HG03342 (cell line): ENCODE measurements at regions not wholly inside any gene's neighbourhood (a gene's known extent, or its start where the extent isn't known, plus 50 kb on each side); places are given as distances from the start of the nearest gene placed in this dataset.
"Not testable (repeated sequence)": the region's sequence is repeated elsewhere in the genome, so short reads cannot be mapped to it uniquely, and the experiment has no call there.

Source experiments
- ATAC-seq: cut with Tn5 transposase; IDR thresholded peaks from one replicate; pipeline ENCODE4 v1.9.1; 2021; ENCODE audit warnings: mild to moderate bottlenecking, moderate library complexity; ENCODE audit not compliant: unreplicated experiment

DNA sequence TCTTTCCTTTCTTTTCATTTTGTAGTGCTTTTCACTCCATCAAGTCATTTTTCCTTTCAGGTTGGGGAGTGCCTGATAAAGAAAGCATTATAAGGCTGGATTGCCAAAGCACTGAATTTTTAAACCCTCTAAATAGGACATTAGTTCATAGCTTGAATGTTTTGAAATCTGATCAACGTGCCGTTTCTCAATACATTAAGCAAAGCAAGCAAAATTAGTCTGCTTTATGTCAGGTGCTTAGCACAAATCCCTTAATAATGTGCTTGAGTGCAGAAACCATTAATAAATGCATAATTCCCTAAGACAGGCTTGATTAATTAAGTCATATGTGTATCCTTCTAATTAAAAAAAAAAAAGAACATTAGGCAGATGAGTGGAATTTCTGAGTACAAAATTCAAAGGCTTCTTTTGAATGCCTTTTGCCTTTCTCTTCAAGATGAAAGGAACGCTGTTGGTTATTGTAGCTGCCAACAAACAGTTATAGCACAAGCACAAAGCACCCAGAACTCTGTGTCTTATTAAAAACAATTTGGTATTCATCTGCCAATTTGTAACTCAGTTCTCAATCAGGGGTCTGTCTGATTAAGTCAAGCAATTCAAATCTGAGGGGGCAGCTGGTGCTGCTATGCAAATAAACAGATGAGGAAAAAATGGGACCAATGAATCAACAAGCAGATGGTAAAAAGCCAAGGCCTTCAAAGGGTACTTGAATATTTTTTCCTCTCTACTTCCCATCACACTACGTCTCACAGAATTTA lies 233.7 kb downstream of the TLE1 start:
- ATAC-seq: no peak

DNA sequence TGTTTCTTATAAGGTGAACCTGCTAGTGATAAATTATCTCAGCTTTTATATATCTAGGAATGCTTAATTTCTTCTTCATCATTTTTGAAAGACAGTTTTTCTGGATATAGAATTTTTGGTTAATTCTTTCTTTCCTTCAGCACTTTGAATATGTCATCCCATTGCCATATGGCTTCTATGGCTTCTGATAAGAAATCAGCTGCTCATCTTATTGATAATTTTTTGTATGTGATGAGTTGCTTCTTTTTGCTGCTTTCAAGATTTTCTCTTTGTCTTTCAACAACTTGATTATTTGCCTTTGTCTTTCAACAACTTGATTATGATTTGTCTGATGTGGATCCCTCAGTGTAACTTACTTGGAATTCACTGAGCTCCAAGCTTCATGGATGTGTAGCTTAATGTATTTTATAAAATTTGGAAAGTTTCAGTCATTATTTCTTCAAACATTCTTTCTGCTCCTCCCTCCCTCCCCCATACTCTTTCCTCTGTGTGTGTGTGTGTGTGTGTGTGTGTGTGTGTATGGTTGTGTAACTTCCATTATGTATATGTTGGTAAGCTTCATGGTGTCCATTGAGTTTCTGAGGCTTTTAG lies 243.9 kb downstream of the TLE1 start:
- ATAC-seq: no peak

DNA sequence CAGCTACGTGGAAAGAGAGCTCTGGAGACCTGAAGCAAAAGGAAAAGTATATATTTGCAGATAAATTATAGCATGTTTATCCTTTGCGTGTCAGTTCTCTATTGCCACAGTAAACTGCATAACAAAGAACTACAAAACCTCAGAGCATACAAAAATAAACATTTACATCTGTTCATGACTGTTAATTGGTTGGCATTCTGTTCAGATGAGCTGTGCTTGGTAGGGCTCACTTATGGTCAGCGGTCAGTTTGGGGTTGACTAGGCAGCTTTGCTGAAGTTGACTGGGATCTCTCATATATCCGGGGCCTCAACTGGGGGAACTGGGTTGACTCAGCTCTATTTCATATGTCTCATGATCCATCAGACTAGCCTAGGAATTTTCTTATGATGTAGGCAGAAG lies 257.7 kb downstream of the TLE1 start:
- no peak for ATAC-seq

DNA sequence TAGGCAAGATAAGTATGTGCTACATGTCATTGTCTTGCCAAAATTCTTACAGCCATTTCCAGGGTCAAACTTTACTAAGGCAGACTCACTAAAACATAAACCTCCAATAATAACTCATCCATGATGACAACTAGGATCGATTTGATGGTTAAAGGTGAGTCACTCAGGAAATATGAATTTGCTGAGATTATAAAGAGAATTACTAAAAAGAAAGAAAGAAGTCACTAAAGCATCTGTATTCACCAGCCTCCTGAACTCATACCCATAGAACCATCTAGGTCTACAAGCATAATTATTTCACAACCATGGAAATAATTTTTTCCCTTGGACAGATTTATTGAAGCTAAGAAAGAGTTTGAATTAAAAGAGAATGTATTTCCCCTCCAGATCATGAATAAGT lies 258.6 kb downstream of the TLE1 start:
- no peak for ATAC-seq

DNA sequence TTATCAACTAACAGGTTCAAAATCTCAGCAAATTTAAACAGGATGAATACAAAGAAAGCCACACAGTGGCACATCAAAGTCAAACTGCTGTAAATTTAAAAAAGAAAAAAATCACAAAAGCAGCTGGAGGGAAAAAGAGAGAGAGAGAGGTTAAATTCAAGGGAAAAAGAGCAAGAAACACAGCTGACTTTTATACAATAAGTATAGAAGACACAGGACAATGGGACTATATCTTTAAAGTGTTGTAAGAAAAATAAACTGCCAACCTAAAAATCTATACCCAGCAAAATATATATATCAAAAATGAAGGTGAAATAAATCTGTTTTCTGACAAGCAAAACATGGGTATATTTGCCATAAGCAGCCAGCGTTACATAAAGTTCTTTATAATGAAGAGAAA lies 261.5 kb downstream of the TLE1 start:
- no peak for ATAC-seq

DNA sequence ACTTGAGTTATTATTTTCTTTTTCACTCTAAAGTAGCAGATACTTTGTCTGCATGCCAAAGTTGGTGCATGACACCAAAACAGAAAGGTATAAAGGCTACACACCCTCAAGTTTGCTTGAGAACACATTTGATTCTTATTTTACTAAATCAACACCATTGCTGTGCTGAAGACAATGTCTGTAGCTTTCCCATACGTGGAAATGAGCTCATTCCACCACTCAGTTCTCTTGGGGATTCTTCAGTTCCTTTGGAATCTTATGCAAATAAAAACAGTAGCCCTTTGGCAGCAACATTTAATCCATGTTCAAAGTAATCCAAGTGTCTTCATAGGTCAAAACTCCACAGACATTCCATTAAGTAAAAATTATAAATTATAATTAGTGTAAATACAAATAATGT lies 264.9 kb downstream of the TLE1 start:
- no peak for ATAC-seq

DNA sequence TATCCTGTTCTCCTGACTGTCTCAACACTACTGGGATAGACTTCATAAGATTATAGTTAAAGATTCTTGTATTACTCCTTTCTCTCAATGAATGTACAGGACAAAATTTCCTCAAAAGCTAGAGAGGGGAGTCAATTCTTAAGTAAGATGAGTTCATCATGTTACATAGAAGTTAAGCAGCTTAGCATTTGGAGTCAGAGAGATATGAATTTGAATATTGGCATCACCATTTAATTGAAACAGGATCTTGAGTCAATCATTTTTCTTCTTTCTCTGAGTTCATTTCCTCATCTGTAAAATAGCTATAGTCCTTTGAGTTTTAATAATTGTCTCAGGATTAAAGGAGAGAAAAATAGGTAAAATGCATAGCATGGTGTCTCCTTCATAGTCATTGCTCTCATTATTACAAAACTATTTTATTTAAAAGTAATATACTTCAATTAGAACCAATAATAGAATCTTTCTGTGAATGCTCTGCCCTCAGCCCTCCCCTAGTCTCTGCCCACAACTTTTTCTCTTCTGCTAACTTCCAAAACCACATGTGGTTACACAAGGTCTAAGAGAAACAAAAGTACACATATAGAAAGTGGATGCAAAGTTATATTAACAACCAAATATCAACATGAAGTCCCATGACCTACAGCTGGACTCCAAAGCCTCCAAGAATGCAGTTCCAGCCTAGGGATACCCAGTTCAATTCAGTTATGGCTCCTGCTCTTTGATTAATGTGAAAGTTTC lies 265.6 kb downstream of the TLE1 start:
- no peak for ATAC-seq

DNA sequence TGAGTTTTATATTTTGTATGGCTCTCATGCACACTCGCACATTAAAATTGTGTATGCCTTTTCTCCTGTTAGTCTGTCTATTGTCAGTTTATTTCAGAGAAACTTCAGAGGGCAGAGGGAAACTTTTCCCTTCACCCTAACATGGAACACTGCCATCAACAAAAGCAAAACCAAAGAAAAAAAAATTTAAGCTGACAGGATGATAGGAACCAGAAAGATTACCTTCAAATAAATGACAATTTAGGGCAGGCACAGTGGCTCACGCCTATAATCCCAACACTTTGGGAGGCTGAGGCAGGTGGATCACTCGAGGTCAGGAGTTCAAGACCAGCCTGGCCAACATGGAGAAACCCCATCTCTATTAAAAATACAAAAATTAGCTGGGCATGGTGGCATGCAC lies 268.3 kb downstream of the TLE1 start:
- ATAC-seq: not testable (repeated sequence)

DNA sequence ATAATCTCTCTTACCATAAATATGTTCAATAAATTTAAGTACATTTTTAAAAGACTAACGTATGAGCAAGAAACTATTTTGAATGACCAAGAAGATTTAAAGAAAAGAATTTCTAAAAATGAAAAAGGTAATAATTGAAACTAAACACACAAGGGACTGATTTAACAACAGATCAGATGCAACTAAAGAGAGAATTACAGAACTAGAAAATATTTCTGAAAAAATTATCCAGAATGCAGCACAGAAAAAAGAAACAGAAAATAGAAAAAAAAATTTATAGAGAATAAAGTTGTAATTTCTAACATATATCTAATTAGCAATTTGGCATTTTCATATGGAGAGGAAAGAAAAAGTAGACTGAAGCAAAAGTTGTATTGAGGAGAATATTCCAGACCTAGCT lies 269.3 kb downstream of the TLE1 start:
- no peak for ATAC-seq

DNA sequence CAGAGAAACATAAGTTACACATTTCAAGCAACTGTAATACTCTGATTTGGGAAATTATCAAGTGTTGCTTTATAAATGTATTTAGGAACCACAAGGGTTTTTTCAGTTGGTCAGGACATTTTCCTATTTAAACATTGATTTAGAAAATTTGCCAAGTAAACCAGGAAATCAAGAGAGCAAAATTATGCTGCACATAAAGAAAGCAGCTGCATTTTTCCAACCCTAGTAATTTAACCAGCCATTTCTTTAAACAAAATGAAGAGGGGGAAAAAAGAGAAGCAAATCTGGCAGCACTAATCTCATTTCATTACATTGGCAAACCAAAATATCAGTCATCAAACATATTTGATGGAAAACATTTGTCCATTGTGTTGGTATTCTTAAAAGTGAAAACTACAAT lies 271.4 kb downstream of the TLE1 start:
- ATAC-seq: no peak

DNA sequence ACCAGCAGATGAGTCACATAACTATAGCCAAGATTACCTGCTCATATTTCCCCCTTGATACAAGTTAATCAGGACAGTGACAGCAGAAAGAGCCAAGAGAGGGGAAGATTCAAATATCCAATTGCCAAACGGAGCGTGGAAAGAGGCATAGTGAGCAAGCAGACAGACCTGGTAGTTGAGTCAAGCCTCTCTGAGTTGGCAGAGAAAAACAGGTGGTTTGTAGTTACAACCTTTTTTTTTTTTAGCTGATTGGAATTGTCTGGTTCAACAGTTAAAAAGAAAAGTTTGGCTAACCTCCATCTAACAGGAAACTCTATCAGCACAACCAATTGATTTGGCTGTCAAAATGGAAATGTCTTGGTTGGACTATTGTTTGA lies 272.1 kb downstream of the TLE1 start:
- no peak for ATAC-seq

DNA sequence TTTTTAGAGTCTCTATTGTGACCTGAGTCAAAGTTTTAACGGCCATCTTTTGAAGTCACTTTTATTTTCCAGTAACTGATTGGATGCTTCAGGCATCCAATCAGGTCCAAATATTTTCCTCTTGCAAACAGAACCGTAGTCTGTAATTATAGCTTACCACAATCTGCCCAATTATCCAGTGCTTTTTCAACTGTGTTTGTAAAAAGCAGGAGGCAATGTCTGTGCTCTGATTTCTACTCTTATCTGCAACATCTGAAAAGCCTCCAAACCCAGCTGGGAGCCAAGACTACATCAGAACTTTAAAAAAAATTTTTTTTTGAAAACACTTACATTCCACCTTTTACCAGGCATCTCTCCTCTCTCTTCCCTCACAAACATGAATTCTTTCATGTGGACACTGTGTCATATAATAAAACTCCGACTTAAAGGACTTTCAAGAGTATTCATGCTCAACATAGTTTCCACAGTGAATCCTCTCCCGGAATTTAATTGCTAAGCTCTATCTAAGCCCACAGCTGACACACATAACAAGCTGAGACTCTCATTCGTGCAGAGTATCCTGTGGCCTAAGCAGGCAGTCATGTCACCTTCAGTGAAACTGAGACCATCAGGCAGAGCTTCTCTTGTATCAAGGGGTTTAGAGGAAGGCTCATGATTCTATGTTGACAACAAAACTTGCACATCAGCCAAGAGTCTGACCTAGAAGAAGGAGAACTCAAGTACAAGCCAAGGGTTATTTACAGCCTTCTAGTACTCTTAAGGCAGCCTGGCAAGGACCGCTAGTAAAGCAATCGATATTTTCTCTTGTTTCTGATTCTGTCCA lies 272.7 kb downstream of the TLE1 start:
- ATAC-seq: no peak

DNA sequence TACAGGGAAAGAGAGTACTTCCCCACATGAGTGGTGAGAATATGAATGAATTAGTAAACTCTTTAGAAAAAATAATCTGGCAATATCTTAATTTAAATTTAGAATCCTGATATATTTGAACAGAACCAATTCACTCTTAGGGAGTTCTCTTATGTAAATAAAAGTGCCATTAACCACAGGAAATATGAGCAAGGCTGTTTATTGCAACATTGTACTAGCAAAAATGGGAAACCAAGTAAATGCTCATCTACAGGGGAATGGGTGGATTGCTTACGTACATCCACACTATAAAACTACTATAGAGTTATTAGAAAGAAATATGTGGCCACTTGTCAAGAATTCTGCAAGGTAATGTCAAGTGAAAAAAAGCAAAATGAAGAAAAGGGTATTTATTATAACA lies 274.5 kb downstream of the TLE1 start:
- no peak for ATAC-seq

DNA sequence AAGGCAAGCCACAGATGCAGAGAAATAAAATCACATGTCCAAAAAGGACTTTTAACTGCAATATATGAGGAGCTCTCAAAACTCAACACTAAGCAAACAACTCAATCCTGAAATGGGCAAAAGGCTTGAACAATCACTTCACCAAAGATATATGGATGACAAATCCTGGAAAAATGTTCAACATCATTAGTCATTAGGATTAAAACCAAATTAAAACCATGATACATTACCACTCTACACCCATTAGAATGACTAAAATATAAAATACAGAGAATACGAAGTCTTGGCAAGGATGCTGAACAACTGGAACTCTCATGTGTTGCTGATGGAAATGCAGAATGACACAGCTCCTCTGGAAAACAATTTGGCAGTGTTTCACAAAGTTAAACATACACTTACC lies 277.4 kb downstream of the TLE1 start:
- ATAC-seq: no peak

DNA sequence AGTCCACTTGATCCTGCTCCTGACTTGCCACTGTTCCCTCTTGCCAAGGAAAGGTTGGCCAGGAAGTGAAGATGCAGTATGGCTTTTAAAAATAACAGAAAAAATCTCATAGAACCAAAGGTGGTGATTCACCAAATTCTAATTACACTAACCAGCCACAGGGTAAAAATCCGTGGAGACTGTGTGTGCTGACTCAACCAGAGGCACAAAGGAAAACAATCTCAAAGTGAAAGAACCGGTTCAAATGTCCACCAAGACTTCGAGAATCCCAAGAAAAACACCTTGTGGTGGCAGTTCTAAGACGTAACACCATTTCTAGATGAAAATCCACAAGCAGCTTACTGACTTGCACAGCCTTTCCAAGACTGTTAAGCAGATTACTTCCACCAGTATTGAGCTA lies 279.1 kb downstream of the TLE1 start:
- ATAC-seq: no peak

DNA sequence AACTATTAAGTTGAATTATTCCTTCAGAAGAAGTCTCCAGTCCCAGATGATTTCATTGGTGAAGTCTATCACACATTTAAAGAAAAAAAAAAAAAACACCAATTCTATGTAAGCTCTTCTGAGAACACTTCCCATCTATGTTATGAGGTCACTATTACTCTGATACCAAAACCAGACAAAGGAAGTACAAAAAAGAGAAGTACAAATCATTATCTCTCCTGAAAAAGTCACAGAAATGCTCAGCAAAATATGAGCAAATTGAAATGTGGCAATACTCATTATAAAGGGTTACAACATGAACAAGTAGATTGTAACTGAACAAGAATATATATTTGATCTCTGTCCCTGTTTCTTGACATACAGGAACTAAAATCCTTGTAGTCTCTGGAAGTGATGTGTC lies 280.4 kb downstream of the TLE1 start:
- ATAC-seq: no peak

DNA sequence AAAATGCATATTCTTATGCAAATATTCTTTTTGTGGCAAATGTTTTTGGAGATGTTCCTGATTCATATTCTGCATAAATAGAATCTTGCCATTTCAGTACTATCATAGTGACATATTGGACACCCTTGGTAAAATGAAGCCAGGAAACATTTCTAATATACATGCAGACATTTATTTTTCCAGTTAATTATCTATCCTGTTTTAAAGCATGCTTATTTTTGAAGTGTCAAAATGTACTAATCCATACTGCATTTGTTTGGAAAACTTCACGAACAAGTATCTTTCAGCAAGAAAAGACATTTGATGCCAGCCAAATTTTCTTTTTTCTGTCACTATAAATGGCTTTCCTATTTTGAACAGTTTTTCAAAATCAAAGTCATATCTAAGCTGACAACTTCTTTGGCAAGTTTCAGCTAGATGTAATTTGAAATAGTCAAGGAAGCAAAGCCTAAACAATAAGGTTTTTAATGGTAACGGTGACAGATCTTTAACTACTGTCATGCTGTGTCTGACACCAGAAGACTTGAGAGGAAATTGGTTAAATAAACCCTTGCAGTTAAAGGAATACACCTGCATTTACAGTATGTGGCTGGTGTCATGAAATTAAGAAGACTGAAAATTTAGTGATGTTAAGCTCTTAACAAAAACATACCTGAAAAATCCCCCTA lies 284.3 kb downstream of the TLE1 start:
- no peak for ATAC-seq

DNA sequence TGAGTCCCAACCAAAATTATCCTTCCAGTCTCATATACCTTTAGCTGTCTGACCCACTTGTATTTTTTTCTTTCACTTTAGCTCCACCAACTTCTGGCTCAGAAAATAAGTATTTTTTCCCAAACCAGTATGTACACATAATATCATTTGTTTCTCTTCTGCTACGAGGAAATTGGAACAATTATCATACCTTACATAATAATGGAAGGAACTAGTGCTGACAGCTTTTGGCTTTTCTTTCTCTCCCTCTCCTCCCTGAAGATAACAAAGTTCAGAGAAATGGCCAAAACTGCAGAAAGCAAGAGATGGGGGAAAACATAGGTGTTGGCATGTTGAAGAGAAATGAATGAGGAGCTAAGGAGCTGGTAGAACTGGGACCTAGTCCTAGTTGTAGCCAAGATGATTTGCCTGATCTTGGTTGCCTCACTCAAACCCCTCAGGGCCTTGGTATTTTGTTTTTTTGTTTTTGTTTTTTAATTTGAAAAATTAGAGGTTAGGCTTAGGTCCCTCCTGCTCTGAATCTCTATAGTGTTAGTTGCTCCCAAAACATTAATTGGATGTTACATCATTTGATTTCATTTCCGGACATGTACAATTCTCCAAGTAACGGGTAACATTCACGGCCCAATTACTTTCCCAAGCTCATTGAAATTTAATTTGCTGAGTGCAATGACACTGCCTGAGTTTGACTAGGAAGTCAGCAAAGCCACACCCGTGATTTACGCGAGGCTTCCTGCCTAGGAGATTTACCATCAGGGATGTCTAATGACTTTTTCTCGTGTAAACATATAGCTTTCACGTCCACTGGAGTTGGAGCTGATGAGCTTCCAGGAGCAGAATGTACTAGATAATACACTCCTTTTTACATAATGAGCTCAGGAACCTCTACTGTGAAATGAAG lies 291.6 kb downstream of the TLE1 start:
- no peak for ATAC-seq

DNA sequence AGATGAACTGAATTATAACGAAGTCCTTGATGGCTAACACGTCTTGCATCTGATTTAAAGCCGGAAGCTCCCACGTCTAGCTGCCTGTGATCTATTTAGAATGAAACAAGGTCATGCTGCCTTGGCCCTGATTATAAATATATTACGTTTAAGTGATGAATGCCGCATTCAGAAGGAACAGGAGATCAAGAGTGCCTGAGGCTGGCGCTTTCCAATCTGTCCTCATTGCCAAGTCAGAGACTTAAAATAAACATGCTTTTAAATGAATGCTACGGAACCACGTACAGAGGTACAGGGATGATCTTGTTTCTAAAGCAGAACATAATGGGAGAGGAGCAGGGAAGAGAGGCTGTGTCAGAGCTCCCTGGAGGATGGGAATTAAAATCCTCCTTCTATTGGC lies 292.8 kb downstream of the TLE1 start:
- no peak for ATAC-seq

DNA sequence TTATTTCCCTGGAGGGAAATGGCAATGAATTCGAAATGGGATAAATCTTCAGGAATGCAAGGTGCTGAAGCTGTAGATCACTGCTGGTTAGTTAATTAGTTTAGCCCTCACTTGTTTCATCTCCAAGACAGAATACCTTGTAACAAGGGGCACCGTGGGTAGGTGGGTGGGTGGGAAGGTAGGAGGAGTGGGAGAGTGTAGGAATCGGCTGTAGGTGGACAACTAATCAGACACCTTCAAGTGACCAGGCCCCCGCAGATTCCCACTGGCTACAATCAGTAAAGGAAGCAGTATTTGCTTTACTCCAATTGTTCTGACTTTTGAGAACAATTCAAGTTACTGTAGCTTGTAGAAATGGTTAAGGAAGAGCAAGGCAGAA lies 293.7 kb downstream of the TLE1 start:
- no peak for ATAC-seq
